ENCODE measurements at regions not wholly inside any gene's neighbourhood (a gene's known extent, or its start where the extent isn't known, plus 50 kb on each side); places are given as distances from the start of the nearest gene placed in this dataset.

DNA sequence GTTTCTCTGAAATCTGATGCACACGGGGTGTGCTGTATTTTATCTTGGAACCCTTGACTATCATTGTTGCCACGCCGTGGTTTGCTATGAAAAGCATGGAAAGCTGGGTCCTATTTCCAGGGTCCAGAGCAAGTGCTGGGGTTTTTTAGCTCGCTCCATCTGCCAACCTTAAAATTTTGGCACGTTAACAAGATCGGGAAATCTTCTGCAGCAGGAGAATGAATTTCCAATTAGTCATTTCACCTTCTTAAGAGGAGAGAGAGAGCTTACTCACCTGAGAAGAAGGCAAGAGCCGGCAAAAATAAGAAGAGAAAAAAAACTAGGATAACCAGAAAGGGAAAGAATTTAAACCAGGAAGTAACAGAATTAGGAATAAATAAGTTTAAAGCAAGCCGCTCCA lies 223.6 kb upstream of the CELF2 start:
- H3K4me3 ChIP-seq = no peak overlapping the region
- no peak for DNase-seq
- H3K9me3 ChIP-seq = no peaks in the 10 kb centered on the region
- TF ChIP-seq, protein P1, sequence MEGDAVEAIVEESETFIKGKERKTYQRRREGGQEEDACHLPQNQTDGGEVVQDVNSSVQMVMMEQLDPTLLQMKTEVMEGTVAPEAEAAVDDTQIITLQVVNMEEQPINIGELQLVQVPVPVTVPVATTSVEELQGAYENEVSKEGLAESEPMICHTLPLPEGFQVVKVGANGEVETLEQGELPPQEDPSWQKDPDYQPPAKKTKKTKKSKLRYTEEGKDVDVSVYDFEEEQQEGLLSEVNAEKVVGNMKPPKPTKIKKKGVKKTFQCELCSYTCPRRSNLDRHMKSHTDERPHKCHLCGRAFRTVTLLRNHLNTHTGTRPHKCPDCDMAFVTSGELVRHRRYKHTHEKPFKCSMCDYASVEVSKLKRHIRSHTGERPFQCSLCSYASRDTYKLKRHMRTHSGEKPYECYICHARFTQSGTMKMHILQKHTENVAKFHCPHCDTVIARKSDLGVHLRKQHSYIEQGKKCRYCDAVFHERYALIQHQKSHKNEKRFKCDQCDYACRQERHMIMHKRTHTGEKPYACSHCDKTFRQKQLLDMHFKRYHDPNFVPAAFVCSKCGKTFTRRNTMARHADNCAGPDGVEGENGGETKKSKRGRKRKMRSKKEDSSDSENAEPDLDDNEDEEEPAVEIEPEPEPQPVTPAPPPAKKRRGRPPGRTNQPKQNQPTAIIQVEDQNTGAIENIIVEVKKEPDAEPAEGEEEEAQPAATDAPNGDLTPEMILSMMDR (IDR thresholded peaks at IDR 0.05) = no peak
- TF ChIP-seq POLR2A (IDR thresholded peaks at IDR 0.05) = no peak
- H3K4me1 ChIP-seq = no peaks in the 10 kb centered on the region
- H3K27me3 ChIP-seq = no peaks in the 10 kb centered on the region
- peak overlapping the region in 1 of 4 donors; percentile 85 for H3K27ac ChIP-seq
- no peaks in the 10 kb centered on the region for H3K36me3 ChIP-seq

DNA sequence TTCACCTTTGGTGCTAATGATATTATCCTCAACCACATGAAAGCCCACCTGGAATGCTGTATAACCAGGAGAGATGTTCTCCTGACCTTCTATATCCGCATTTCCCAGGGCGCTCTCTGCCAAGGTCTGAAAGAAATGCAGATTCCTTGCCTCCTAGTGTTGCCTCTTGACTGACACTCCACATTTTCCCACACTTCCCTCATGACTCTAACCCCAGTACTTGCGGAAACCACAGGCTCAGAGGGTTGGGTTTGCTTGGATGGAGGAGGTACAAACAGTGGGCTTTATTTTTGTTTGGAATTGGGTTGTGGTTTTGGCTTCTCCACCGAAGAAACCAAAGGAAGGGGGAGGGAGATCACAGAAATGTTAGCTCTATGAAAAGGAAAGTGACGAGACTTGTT lies 222.9 kb upstream of the CELF2 start:
- H3K27ac ChIP-seq = peak overlapping the region in 2 of 4 donors; percentile 50 to 85
- H3K36me3 ChIP-seq = no peaks in the 10 kb centered on the region
- no peak for DNase-seq
- TF ChIP-seq, protein P1 (IDR thresholded peaks at IDR 0.05) = no peak
- TF ChIP-seq POLR2A (IDR thresholded peaks at IDR 0.05) = no peak
- H3K4me1 ChIP-seq = no peaks in the 10 kb centered on the region
- peak overlapping the region in 1 of 4 donors; percentile 17 for H3K4me3 ChIP-seq
- H3K27me3 ChIP-seq = no peaks in the 10 kb centered on the region
- no peaks in the 10 kb centered on the region for H3K9me3 ChIP-seq

DNA sequence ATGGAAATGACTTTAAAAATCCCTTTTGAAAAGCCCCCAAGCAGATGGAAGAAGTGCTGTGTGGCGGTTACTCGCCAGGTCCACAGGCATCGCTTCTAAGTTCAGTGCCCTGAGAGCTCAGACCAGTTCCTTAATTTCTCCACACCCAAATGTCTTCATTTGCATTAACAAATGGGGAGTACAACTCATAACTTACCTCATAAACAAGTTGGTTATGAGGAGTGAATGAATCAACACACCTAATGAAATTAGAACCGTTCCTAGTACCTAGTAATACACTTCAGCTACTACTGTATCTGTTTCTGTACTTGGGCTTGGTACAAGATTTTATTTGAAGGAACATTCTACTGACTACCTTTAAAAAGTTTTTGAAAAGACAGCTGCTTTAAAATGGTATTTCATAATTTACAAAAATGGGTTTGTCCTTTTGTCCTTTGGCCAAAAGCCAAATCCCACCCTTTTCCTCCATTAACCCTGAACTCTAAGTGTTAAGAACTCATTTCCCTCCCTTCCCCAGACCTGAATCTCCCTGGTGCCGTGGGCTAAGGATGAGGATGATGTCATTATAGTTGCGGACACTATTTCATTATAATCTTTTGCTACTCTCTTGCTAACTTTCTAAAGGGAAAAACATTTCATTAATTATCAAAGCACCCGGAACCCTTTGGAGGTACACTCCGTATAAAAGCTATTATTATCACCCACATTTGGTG lies 221.5 kb upstream of the CELF2 start:
- no peak for DNase-seq
- Histone ChIP-seq H3K4me1 (no peaks in the 10 kb centered on the region), H3K27me3 (no peaks in the 10 kb centered on the region), H3K9me3 (no peaks in the 10 kb centered on the region), H3K36me3 (no peaks in the 10 kb centered on the region), H3K4me3 (peak overlapping the region in 1 of 4 donors; percentile 30), H3K27ac (peak overlapping the region in 3 of 4 donors; percentile 45 to 85 (median 56))
- TF ChIP-seq, protein P1 (IDR thresholded peaks at IDR 0.05) = no peak
- TF ChIP-seq POLR2A (IDR thresholded peaks at IDR 0.05) = no peak

DNA sequence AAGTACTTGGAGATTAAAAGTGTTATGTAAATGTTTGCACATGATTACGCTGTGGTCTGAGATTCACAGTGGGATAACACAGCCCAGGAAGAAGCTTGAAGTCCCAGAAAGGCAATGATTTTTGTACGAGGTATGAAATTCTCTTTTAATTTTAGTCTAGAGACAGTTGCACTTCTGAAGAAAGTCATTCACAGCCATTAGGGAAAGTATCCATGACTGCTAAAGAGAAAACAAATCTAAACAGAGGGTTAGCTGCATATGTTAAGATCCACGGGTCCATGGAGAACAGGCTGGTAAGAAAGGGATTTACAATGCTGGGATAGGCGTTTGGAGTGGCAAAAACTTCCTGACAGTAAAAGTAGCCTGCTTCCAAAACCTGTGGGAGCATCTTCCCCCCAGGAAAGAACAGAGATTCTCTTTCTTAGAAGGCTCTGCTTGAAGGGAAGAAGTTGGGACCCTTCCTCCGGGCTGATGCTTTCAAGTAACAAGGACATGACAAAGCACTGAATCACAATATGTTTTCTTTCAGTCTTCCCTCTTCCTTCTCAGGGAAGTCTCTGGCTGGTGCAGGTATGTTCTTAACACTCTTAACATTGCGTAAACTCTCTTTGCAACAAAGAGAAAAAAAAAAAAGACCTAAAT lies 220.8 kb upstream of the CELF2 start:
- Histone ChIP-seq H3K4me3 (peak overlapping the region in 1 of 4 donors; percentile 30), H3K4me1 (no peaks in the 10 kb centered on the region), H3K36me3 (no peaks in the 10 kb centered on the region), H3K27ac (peak overlapping the region in 3 of 4 donors; percentile 45 to 85 (median 56)), H3K27me3 (no peaks in the 10 kb centered on the region), H3K9me3 (no peaks in the 10 kb centered on the region)
- no peak for TF ChIP-seq POLR2A (IDR thresholded peaks at IDR 0.05)
- TF ChIP-seq, protein P1 (IDR thresholded peaks at IDR 0.05) = no peak
- no peak for DNase-seq

DNA sequence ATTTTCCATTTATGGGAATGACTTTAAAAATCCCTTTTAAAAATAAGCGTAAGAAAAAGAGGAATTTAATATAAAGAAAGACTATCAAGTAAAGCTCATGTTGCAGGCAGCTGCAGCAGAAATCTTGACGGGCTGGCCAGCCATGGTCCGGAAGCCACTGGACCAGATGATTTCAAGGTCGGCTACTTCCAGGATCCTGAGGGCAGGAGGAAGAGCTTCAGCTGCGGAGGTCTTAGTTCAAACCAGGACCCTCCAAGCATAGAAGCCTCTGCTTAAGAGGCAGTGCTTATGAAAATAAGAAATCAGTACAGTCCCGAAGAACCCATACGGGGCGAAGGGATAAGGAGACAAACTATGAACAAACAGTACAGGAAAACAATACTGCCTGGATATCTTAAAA lies 220.2 kb upstream of the CELF2 start:
- no peak for DNase-seq
- TF ChIP-seq, protein P1 (IDR thresholded peaks at IDR 0.05) = no peak
- no peak for TF ChIP-seq POLR2A (IDR thresholded peaks at IDR 0.05)
- H3K36me3 ChIP-seq = no peaks in the 10 kb centered on the region
- peak overlapping the region; percentile 21 to 85 (median 66) for H3K27ac ChIP-seq
- peak overlapping the region in 1 of 4 donors; percentile 30 for H3K4me3 ChIP-seq
- H3K27me3 ChIP-seq = no peaks in the 10 kb centered on the region
- H3K9me3 ChIP-seq = no peaks in the 10 kb centered on the region
- H3K4me1 ChIP-seq = no peaks in the 10 kb centered on the region
